HCT116 (cell line): ENCODE measurements at regions not wholly inside any gene's neighbourhood (a gene's known extent, or its start where the extent isn't known, plus 50 kb on each side); places are given as distances from the start of the nearest gene placed in this dataset.

ENCODE experiments used
- ATAC-seq: fragments of 200-7000 bp; cut with Tn5 transposase; 2 replicates; pipeline ENCODE4 v1.9.1; 2020; ENCODE audit warnings: mild to moderate bottlenecking, moderate library complexity
- BruUV-seq: library from RNA; stranded (reverse); fragments of 400-500 nt; replicated peaks from 2 replicates; lab custom pipeline; 2021; lab: Mats Ljungman, UMichigan
- CTCF ChIA-PET: fragments of 300-600 bp; sonication (Branson Sonifier 250); formaldehyde crosslinking; loops from one replicate; lab custom pipeline; 2021; ENCODE audit warnings: antibody characterized with exemption; lab: Charles Lee
- POLR2A ChIA-PET: fragments of 300-600, 350-600 bp; sonication (Branson Sonifier 250); formaldehyde crosslinking; loops from one replicate; lab custom pipeline; 2021; ENCODE audit warnings: antibody characterized with exemption; lab: Charles Lee
- RAD21 ChIA-PET, 2 experiments: fragments of 300-600 bp; sonication (Branson Sonifier 250); formaldehyde crosslinking; loops; one replicate each; lab custom pipeline; 2023; ENCODE audit warnings: low total read pairs in 2 of 2; ENCODE audit not compliant: uncharacterized antibody in 2 of 2, unreplicated experiment in 2 of 2, low non-redundant PET in 1 of 2; lab: Charles Lee
- DNase-seq: peaks from one replicate; pipeline ENCODE4 v3.0.0-alpha.2; 2010; ENCODE audit warnings: low read depth, low spot score
- H2AFZ ChIP-seq: fragments of 200-600 bp; shearing (Covaris generic), sonication (generic); 2 replicates; pipeline ENCODE4 v1.6.1; 2017; ENCODE audit warnings: low read depth, mixed run types, mixed read lengths, antibody characterized with exemption, low read length; ENCODE audit not compliant: poor library complexity, severe bottlenecking
- H3K27ac ChIP-seq: 2 replicates; pipeline ENCODE4 v1.5.1; 2012; ENCODE audit warnings: low read depth, low read length
- H3K27me3 ChIP-seq: fragments of 200-600 bp; sonication (generic); 2 replicates; pipeline ENCODE4 v1.6.1; 2016; ENCODE audit warnings: mixed run types, low read length, mixed read lengths; ENCODE audit not compliant: insufficient read depth
- H3K36me3 ChIP-seq, 2 experiments: fragments of 200-500 bp in 1 of 2; fragments of 200-600 bp in 1 of 2; sonication (Bioruptor generic) in 1 of 2; sonication (generic) in 1 of 2; 2 replicates each; pipeline versions ENCODE4 v1.5.1 to v1.6.1; 2014 to 2016; ENCODE audit warnings: low read length in 2 of 2, inconsistent platforms in 1 of 2, mixed read lengths in 1 of 2, mixed run types in 1 of 2; ENCODE audit not compliant: insufficient read depth in 2 of 2, control insufficient read depth in 1 of 2
- H3K4me1 ChIP-seq, 2 experiments: fragments of 200-600 bp in 1 of 2; sonication (generic) in 1 of 2; 2 replicates each; pipeline versions ENCODE4 v1.5.1 to v1.6.1; 2012 to 2017; ENCODE audit warnings: low read length in 2 of 2, inconsistent platforms in 1 of 2, mild to moderate bottlenecking in 1 of 2, mixed read lengths in 1 of 2, mixed run types in 1 of 2, moderate library complexity in 1 of 2; ENCODE audit not compliant: insufficient read depth in 2 of 2, control insufficient read depth in 1 of 2
- H3K4me2 ChIP-seq: fragments of 200-600 bp; sonication (generic); 2 replicates; pipeline ENCODE4 v1.6.1; 2017; ENCODE audit warnings: mixed run types, low read length, mixed read lengths
- H3K4me3 ChIP-seq, 2 experiments: fragments of 200-600 bp in 1 of 2; sonication (generic) in 1 of 2; replicated peaks in 1 of 2; 2 replicates each; pipeline ENCODE4 v1.5.1; 2011 to 2016; ENCODE audit warnings: low read length in 2 of 2, control low read depth in 1 of 2, low read depth in 1 of 2, mild to moderate bottlenecking in 1 of 2, mixed read lengths in 1 of 2, mixed run types in 1 of 2
- H3K79me2 ChIP-seq: fragments of 200-600 bp; sonication (generic); 2 replicates; pipeline ENCODE4 v1.6.1; 2017; ENCODE audit warnings: mild to moderate bottlenecking, mixed run types, low read length, moderate library complexity, mixed read lengths; ENCODE audit not compliant: insufficient read depth
- H3K9ac ChIP-seq: fragments of 200-600 bp; sonication (generic); 2 replicates; pipeline ENCODE4 v1.6.1; 2016; ENCODE audit warnings: low read length, mixed read lengths
- H3K9me2 ChIP-seq: fragments of 200-600 bp; sonication (generic), shearing (Covaris generic); 2 replicates; pipeline ENCODE4 v1.6.1; 2017; ENCODE audit warnings: mixed run types, mild to moderate bottlenecking, moderate library complexity; ENCODE audit not compliant: insufficient read depth
- H3K9me3 ChIP-seq, 2 experiments: fragments of 200-500 bp in 1 of 2; fragments of 200-600 bp in 1 of 2; sonication (Bioruptor generic) in 1 of 2; sonication (generic) in 1 of 2; 2 replicates each; pipeline ENCODE4 v1.6.1; 2014 to 2017; ENCODE audit warnings: low read length in 2 of 2, mixed read lengths in 2 of 2, inconsistent platforms in 1 of 2, low read depth in 1 of 2, mild to moderate bottlenecking in 1 of 2, mixed run types in 1 of 2, moderate library complexity in 1 of 2; ENCODE audit not compliant: control insufficient read depth in 1 of 2, insufficient read depth in 1 of 2
- H4K20me1 ChIP-seq: fragments of 200-600 bp; sonication (generic), shearing (Covaris generic); 2 replicates; pipeline ENCODE4 v1.6.1; 2017; ENCODE audit warnings: mixed run types, mild to moderate bottlenecking, moderate library complexity; ENCODE audit not compliant: insufficient read depth
- EGR1 ChIP-seq: IDR thresholded peaks from 2 replicates; pipeline ENCODE4 v1.6.1; 2012; ENCODE audit warnings: low read depth
- FOSL1 ChIP-seq: IDR thresholded peaks from 2 replicates; pipeline ENCODE4 v1.6.1; 2012; ENCODE audit warnings: low read depth
- POLR2AphosphoS5 ChIP-seq: IDR thresholded peaks from 2 replicates; pipeline ENCODE4 v1.6.1; 2011; ENCODE audit warnings: mild to moderate bottlenecking, low read depth, low read length, moderate library complexity
- ZFX ChIP-seq: fragments of 450-650 bp; IDR thresholded peaks from 2 replicates; pipeline ENCODE4 v1.6.1; 2017
- intact Hi-C: fragments of 100-400 bp; cut with micrococcal nuclease; formaldehyde crosslinking; loops from 2 replicates; pipeline ENCODE4 v1.10.0; 2022
- TF ChIP-seq, protein P1 (sequence below): IDR thresholded peaks from 2 replicates; pipeline ENCODE4 v1.6.1; 2011; ENCODE audit warnings: mild to moderate bottlenecking, low read length, moderate library complexity; ENCODE audit not compliant: insufficient replicate concordance; ENCODE audit errors: extremely low read depth

- TF ChIP-seq, protein P1, sequence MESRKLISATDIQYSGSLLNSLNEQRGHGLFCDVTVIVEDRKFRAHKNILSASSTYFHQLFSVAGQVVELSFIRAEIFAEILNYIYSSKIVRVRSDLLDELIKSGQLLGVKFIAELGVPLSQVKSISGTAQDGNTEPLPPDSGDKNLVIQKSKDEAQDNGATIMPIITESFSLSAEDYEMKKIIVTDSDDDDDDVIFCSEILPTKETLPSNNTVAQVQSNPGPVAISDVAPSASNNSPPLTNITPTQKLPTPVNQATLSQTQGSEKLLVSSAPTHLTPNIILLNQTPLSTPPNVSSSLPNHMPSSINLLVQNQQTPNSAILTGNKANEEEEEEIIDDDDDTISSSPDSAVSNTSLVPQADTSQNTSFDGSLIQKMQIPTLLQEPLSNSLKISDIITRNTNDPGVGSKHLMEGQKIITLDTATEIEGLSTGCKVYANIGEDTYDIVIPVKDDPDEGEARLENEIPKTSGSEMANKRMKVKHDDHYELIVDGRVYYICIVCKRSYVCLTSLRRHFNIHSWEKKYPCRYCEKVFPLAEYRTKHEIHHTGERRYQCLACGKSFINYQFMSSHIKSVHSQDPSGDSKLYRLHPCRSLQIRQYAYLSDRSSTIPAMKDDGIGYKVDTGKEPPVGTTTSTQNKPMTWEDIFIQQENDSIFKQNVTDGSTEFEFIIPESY = no peak
- TF ChIP-seq EGR1 (no peak), FOSL1 (no peak)
Measured at GRCh38 chr4:24273136-24273535, 311.2 kb downstream of the DHX15 start (continued).

GRCh38 chr4:24266951-24267722, 317.2 kb downstream of the DHX15 start:
- DNase-seq (no peak), ATAC-seq (no peak)
- H3K9ac ChIP-seq = no peak overlapping the region
- no peaks in the 10 kb centered on the region for H3K36me3 ChIP-seq
- intact Hi-C loops = no loop called here
- no peaks in the 10 kb centered on the region; the same call in 1 of the 2 replicates for H4K20me1 ChIP-seq
- H3K79me2 ChIP-seq = no peaks in the 10 kb centered on the region
- no peak overlapping the region for H3K4me2 ChIP-seq
- H2AFZ ChIP-seq = no peak overlapping the region
- H3K27ac ChIP-seq = no peak overlapping the region
- ChIA-PET CTCF (no interaction called here), POLR2A (no interaction called here), RAD21 (no interaction called here)
- no peak overlapping the region for H3K4me3 ChIP-seq
- no peaks in the 10 kb centered on the region for H3K4me1 ChIP-seq
- no peaks in the 10 kb centered on the region for H3K9me3 ChIP-seq
- no peak for TF ChIP-seq POLR2AphosphoS5
- TF ChIP-seq ZFX = no peak
- no peak for TF ChIP-seq FOSL1
- H3K27me3 ChIP-seq = no peaks in the 10 kb centered on the region
- BruUV-seq = no TSS peak
- H3K9me2 ChIP-seq = no peaks in the 10 kb centered on the region
